Ishikawa (cell line): ENCODE measurements at regions not wholly inside any gene's neighbourhood (a gene's known extent, or its start where the extent isn't known, plus 50 kb on each side); places are given as distances from the start of the nearest gene placed in this dataset.

Experiments
- CEBPB ChIP-seq: IDR thresholded peaks from 2 replicates; pipeline ENCODE4 v1.6.1; 2012
- CREB1 ChIP-seq: IDR thresholded peaks from 2 replicates; pipeline ENCODE4 v1.6.1; 2012; ENCODE audit warnings: low read depth
- EGR1 ChIP-seq: IDR thresholded peaks from 2 replicates; pipeline ENCODE4 v1.6.1; 2012
- EP300 ChIP-seq: IDR thresholded peaks from 2 replicates; pipeline ENCODE4 v1.6.1; 2012; ENCODE audit warnings: borderline replicate concordance
- FOXM1 ChIP-seq: IDR thresholded peaks from 2 replicates; pipeline ENCODE4 v1.6.1; 2012; ENCODE audit warnings: low read depth, borderline replicate concordance
- RAD21 ChIP-seq: IDR thresholded peaks from 2 replicates; pipeline ENCODE4 v1.6.1; 2012; ENCODE audit warnings: low read depth
- TAF1 ChIP-seq: IDR thresholded peaks from 2 replicates; pipeline ENCODE4 v1.6.1; 2012; ENCODE audit warnings: low read depth, mild to moderate bottlenecking
- TCF12 ChIP-seq: IDR thresholded peaks from 2 replicates; pipeline ENCODE4 v1.6.1; 2012; ENCODE audit warnings: low read depth
- TEAD4 ChIP-seq: IDR thresholded peaks from 2 replicates; pipeline ENCODE4 v1.6.1; 2012
- YY1 ChIP-seq: IDR thresholded peaks from 2 replicates; pipeline ENCODE4 v1.6.1; 2012; ENCODE audit warnings: low read depth
- TF ChIP-seq, protein P1 (sequence below): IDR thresholded peaks from 2 replicates; pipeline ENCODE4 v1.6.1; 2012; ENCODE audit warnings: low read depth, mild to moderate bottlenecking
- TF ChIP-seq, protein P2 (sequence below): IDR thresholded peaks from 2 replicates; pipeline ENCODE4 v1.6.1; 2012
- TF ChIP-seq, protein P3 (sequence below): IDR thresholded peaks from 2 replicates; pipeline ENCODE4 v1.6.1; 2012

DNA sequence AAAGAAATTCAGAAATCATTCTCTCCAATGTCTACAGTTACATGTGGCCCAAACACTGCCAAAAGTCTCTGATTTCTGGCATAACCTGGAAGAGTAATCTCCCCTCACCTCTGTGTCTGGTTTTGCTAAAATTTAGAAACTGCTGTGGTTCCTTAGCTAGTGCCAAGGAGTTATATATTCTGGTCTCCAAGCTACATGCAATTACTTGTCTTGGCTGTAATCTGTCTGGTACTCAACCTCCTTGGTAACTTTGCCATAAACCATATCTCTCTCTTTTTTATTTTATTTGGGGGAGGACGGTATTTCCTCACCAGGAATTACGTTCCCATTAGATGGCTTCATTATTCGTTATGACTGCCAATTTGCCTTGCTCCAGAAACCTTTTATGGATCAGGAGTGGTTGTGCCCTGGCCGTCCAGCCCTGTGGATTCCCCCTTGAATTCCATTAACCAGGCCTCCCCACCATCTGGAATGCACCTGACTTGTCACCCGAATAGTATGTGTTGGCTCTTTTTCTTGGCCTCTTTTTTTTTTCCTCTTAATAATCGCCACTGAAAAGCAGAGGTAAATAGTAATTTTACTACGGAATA is 400.0 kb downstream of the CD83 start:
- TF ChIP-seq TCF12 (no peak), EGR1 (no peak), RAD21 (no peak), EP300 (no peak), FOXM1 (no peak), TAF1 (no peak), CREB1 (no peak), CEBPB (no peak), TEAD4 (no peak), YY1 (no peak)
- TF ChIP-seq, protein P1, sequence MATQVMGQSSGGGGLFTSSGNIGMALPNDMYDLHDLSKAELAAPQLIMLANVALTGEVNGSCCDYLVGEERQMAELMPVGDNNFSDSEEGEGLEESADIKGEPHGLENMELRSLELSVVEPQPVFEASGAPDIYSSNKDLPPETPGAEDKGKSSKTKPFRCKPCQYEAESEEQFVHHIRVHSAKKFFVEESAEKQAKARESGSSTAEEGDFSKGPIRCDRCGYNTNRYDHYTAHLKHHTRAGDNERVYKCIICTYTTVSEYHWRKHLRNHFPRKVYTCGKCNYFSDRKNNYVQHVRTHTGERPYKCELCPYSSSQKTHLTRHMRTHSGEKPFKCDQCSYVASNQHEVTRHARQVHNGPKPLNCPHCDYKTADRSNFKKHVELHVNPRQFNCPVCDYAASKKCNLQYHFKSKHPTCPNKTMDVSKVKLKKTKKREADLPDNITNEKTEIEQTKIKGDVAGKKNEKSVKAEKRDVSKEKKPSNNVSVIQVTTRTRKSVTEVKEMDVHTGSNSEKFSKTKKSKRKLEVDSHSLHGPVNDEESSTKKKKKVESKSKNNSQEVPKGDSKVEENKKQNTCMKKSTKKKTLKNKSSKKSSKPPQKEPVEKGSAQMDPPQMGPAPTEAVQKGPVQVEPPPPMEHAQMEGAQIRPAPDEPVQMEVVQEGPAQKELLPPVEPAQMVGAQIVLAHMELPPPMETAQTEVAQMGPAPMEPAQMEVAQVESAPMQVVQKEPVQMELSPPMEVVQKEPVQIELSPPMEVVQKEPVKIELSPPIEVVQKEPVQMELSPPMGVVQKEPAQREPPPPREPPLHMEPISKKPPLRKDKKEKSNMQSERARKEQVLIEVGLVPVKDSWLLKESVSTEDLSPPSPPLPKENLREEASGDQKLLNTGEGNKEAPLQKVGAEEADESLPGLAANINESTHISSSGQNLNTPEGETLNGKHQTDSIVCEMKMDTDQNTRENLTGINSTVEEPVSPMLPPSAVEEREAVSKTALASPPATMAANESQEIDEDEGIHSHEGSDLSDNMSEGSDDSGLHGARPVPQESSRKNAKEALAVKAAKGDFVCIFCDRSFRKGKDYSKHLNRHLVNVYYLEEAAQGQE = no peak
- TF ChIP-seq, protein P2, sequence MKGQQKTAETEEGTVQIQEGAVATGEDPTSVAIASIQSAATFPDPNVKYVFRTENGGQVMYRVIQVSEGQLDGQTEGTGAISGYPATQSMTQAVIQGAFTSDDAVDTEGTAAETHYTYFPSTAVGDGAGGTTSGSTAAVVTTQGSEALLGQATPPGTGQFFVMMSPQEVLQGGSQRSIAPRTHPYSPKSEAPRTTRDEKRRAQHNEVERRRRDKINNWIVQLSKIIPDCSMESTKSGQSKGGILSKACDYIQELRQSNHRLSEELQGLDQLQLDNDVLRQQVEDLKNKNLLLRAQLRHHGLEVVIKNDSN = no peak
- TF ChIP-seq, protein P3, sequence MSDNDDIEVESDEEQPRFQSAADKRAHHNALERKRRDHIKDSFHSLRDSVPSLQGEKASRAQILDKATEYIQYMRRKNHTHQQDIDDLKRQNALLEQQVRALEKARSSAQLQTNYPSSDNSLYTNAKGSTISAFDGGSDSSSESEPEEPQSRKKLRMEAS = no peak
